SK-MEL-5 (cell line): ENCODE measurements at regions not wholly inside any gene's neighbourhood (a gene's known extent, or its start where the extent isn't known, plus 50 kb on each side); places are given as distances from the start of the nearest gene placed in this dataset.

Experiments
- DNase-seq: peaks from one replicate; pipeline ENCODE4 v3.0.0-alpha.2; 2016; ENCODE audit warnings: low read depth, low spot score
- in situ Hi-C: cut with HindIII; loops from 2 replicates; pipeline ENCODE4 v1.10.0; 2016; ENCODE audit warnings: low sequenced_read_pairs, high pct_unique_total_duplicates, low pct_unique_long_range_greater_than_20kb

GRCh38 chr12:88973998-88974397, 378.3 kb downstream of the DUSP6 start:
- in situ Hi-C loops: no loop called here
- no peak for DNase-seq

- no peak for DNase-seq
- in situ Hi-C loops: no loop called here
These were observed 381.6 kb downstream of the DUSP6 start for GRCh38 chr12:88970740-88971139.

GRCh38 chr12:88969127-88969526, 383.2 kb downstream of the DUSP6 start:
- no peak for DNase-seq
- in situ Hi-C loops: no loop called here

GRCh38 chr12:88960213-88960878, 380.1 kb upstream of the KITLG start:
- in situ Hi-C loops: no loop called here
- peak; percentile 48 for DNase-seq

- in situ Hi-C loops: no loop called here
- DNase-seq: no peak
These were observed 378.7 kb upstream of the KITLG start for GRCh38 chr12:88958946-88959345.

GRCh38 chr12:88958153-88958552, 377.9 kb upstream of the KITLG start:
- DNase-seq: no peak
- in situ Hi-C loops: no loop called here

GRCh38 chr12:88957358-88957757, 377.1 kb upstream of the KITLG start:
- no peak for DNase-seq
- in situ Hi-C loops: no loop called here

- in situ Hi-C loops: no loop called here
- no peak for DNase-seq
These were observed 375.3 kb upstream of the KITLG start for GRCh38 chr12:88955531-88955930.

GRCh38 chr12:88953029-88953586, 372.8 kb upstream of the KITLG start:
- no peak for DNase-seq
- in situ Hi-C loops: no loop called here

- in situ Hi-C loops: no loop called here
- DNase-seq: no peak
These were observed 372.3 kb upstream of the KITLG start for GRCh38 chr12:88952562-88952942.

- in situ Hi-C loops: no loop called here
- no peak for DNase-seq
These were observed 371.7 kb upstream of the KITLG start for GRCh38 chr12:88951860-88952561.

- in situ Hi-C loops: no loop called here
These were observed 370.9 kb upstream of the KITLG start for GRCh38 chr12:88951177-88951576.

GRCh38 chr12:88947486-88948043, 367.3 kb upstream of the KITLG start:
- in situ Hi-C loops: no loop called here
- DNase-seq: peak; percentile 19

More at GRCh38 chr12:88951177-88951576, 370.9 kb upstream of the KITLG start:
- DNase-seq: no peak

- peak; percentile 97 for DNase-seq
- in situ Hi-C loops: no loop called here
These were observed 366.2 kb upstream of the KITLG start for GRCh38 chr12:88946372-88946997.

GRCh38 chr12:88945051-88945732, 364.9 kb upstream of the KITLG start:
- in situ Hi-C loops: no loop called here

GRCh38 chr12:88944397-88944796, 364.1 kb upstream of the KITLG start:
- DNase-seq: no peak
- in situ Hi-C loops: no loop called here

More at GRCh38 chr12:88945051-88945732, 364.9 kb upstream of the KITLG start:
- no peak for DNase-seq

GRCh38 chr12:88940854-88941253, 360.6 kb upstream of the KITLG start:
- in situ Hi-C loops: no loop called here

GRCh38 chr12:88935856-88936255, 355.6 kb upstream of the KITLG start:
- DNase-seq: no peak
- in situ Hi-C loops: no loop called here

More at GRCh38 chr12:88940854-88941253, 360.6 kb upstream of the KITLG start:
- no peak for DNase-seq
